ENCODE measurements at regions not wholly inside any gene's neighbourhood (a gene's known extent, or its start where the extent isn't known, plus 50 kb on each side); places are given as distances from the start of the nearest gene placed in this dataset.

DNA sequence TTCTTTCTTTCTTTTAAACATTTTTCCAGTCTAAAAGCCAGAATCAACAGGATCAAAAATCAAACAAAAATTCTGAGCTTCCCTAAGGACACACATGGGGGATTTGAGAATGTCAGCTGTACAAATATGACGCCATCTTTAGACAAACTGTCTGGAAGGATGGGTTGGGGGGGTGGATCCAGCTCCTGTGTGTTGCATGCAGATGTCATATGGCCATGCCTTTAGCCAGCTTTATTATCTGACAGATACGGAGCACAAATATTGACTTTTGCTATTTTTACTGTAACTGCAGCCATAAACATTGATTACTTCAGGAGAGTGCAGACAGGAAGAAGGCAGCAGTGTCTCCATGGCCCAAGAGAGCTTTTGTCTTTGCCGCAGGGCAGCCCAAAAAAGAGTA, 279.4 kb upstream of the ELAC2 start:
- DNase-seq = no peak

DNA sequence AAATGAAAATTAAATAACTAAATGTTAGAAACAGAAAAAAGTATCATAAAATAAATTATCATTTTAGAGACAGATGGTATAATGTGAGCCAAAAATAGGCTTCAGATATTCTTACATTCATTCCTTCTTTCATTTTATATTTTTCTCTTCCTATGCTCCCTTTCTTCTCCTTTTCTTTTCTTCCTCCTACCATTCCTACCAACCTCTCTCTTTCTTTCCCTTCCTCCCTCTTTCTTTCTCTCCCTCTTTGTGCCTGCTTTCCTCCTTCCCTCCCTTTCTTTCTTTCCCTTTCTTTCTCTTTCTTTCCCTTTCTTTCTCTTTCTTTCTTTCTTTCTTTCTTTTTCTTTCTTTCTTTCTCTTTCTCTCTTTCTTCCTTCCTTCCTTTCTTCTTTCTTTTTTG, 275.6 kb upstream of the ELAC2 start:
- no peak for DNase-seq

DNA sequence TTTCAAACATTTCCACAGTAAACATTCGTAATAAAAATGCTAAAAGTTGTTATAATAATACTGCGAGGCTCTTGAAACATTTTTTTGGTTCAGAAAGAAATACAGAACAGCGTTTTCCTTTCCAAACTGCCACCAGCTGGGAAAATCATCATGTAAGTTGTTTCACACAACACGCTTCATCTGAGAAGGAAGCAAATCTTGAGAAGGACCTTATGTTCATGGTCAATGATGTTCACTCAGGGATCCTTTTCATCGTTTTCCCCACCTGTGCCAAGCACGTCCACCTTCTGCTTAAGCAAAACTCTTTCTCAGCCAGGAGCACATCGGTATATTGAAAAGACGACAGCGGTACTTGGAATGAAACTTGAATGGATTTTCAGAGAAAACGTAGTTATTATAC, 274.5 kb upstream of the ELAC2 start:
- no peak for DNase-seq

DNA sequence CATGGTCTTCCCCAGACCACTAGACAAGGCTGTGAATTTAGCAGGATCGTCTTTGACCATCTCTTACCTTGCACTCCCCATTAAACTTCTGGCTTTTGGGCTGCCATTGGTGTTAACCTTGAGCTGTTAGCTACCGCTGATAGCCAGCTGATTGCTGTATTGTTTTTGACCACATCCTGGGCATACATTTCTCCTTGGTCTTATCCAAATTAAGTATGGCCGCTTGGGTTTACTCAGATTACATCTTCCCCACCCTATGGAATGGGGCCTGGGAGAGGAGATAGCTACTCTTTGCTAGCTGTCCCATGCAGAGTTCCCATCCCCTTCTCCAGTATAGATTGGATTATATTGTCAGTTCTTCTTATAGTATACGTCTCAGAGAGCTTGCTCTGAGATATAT, 270.4 kb upstream of the ELAC2 start:
- DNase-seq = no peak

DNA sequence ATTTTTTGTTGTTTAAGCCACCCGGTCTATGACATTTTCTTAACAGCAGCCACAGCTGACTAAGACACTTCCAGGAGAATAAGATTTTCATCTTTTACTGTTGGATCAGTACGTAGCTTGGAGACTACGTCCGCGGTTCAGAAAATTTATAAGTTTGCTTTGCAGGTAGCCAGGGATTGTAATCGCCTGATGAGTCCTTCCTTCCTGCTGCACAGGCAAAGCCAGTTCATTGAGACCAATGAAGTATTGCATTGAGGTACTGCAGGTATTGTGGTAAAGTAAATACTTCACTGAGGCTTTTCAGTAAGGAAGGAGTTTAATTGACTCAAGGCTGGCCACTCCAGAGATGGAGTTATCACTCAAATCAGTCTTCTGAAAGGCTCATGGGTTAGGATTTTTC, 269.4 kb upstream of the ELAC2 start:
- no peak for DNase-seq

DNA sequence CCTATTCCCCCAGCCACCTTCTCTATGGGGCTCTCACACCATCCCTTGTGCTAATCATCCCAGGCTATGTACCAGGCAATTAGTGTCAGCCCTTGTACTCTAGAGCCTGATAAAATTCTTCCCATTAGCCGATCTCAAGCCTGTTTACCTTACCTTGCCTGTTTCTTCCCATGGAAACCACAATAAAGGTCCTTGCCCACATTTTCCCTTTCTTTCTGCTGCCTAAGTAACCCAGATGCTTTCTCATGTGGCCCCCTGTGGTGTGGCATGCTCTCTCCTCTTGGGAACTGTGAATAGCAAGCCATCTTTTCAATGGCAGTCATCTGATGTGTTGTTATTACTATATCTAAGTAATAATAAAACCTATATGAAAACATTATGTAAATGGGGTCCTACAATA, 265.8 kb upstream of the ELAC2 start:
- no peak for DNase-seq

DNA sequence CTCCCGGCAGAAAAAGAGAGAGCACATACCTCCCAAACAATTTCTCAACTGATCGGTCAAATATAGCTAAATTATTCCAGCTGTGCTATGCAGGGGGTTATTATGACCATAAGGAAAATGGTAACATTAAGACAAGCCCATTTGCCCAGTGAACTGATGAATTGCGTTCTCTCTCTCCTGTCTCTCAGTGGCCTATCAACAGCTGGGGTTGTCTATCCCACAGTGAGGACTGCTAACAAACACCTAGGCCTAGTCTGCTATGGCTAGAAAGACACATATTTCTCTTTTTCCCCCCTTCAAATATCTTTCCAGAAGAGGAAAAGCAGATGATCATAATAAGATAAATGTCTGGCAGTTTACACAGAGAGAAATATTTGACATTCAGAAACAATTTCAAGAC, 263.8 kb upstream of the ELAC2 start:
- DNase-seq = no peak

DNA sequence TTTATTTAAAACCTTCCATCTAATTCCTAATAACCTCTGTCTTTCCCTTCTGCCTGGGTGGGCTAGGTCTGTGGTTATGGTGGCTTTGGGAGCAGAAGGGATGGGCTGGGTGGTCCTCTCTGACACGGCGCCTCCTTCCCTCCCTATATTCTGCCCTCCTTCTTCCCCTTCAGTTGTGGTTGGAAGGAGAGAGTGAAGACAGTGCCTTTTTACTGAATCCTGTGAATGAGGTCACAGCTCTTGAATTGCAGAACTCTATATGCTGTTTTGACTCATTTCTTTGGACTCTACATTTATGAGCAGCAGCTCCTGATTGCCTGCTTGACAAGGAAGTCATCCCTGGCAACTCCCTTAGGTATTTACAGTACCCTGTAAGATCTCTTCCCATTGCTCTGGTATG, 256.0 kb upstream of the ELAC2 start:
- DNase-seq = no peak

DNA sequence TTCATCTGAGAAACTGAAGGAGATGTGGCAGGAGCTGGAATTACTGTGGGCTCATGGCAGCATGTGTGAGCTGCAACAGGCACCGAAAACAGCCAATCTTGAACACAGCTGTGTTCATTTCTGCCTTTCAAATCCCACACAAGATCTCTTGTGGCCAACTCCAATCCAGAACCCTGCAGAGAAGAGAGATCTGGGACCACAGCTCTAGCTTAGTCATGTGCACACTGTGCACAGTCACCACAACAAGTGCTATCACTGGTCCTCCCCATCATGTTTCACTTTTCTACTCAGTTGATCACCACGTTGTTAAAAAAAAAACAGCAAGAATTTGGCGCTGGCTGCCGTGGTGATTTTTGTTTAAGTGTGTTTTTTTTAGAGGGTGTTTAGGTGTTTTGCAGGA, 254.5 kb upstream of the ELAC2 start:
- no peak for DNase-seq

DNA sequence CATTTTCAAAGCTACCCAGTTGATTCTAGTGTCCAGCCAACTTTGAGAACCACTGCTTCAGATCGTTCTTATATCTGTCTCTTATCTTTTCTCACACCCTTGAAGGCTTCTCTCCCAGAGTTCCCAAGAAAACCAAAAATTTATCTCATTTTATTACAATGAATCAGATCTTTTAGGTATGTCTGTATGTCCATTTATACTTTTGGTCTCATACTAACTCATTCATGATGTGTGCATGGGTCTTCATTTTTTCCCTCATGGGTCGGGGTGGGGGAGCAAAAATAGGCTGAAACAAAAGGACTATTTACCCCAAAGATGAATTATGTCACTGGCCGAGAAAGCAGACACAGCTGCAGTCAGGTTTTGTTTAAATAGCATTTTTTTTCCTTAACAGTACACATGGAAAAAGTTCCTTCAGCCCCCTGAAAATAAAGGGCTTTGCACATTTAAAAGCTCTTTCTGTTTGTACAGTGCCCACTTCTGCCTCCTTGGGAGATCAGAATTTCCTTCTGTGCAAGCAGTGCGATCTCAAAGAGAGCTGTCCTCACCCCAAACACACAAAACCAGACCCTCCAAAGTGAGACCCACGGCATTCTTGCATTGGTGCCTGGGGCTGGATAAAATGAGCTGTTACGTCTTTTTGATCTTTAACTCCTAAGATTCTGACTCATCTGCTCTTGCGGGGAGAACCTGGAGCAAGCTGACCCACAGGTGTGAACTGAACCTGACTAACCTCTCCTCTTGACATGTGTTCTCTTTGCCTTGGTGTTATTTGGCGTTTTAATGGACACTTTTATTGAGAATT, 251.2 kb upstream of the ELAC2 start:
- no peak for DNase-seq

DNA sequence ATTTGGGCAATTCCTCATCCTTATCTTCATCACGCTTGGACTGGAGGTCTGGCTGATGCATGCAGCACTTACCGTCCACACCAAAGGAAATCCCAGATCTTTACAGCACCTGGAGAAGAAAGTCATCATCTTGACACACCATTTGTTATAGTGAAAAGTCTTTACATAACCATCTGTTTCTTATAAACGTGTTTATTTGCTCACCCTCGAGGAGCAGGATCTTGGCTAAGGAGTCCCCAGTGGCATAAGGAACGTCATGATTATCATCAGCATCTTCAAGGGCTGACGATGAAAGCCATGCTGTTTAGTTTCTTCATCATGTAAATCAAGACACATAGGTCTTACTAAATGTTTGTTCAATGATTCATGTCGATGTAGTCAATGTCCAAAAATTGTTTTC, 248.8 kb upstream of the ELAC2 start:
- DNase-seq = no peak

DNA sequence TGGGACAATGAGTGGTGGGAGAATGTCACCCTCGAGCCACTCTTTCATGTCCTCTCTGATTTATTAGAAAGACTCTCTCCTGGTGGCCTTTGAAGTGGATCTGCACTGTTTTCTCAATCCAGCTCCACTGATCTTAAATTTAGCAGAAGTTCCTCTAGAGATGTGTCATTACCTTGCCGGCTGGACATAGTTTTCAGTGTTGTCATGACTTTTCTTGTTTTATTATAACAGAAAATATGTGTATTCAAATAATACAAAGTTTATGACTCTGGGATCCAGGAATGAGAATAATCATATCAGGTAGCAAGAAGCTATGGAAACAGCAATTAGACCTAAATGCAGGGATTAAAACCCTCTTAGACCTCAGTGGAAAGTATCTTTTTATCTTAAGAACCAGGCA, 247.5 kb upstream of the ELAC2 start:
- DNase-seq = no peak

DNA sequence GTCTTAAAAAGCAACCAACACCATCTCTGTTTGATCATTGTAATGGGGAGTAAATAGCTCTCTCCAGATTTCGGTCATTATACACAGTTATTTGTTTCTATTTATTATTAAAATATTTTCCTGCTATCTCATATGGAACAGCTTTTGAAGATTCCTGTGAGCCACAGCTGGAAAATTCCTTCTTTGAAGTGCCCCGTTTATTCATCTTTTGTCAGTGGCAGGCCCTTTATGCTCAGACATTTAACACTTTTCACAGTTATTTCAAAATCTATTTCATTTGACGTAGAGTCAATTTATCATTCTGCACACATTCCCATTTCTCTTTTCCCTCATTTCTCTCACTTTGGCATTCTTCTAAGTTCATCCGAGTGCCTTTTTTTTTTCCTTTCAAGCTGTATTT, 245.9 kb upstream of the ELAC2 start:
- no peak for DNase-seq

DNA sequence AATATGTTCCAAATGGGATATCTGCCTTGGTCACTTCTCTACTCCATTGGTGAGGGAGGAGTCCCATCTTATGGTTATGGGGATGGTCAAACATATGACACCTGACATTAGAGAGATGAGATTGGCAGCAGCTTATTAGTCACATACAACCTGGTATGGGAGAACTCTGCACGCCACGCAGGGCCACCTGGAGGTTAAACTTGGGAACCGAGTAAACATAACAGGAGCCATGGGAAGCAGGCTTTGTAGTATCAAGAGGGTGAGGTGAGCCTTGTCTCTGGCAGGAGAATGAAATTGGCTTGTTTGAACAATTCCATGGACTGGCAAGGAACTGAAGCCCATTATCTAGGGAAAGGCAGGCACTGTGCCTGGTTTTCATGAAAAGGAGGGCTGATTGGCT, 238.7 kb upstream of the ELAC2 start:
- DNase-seq = no peak

DNA sequence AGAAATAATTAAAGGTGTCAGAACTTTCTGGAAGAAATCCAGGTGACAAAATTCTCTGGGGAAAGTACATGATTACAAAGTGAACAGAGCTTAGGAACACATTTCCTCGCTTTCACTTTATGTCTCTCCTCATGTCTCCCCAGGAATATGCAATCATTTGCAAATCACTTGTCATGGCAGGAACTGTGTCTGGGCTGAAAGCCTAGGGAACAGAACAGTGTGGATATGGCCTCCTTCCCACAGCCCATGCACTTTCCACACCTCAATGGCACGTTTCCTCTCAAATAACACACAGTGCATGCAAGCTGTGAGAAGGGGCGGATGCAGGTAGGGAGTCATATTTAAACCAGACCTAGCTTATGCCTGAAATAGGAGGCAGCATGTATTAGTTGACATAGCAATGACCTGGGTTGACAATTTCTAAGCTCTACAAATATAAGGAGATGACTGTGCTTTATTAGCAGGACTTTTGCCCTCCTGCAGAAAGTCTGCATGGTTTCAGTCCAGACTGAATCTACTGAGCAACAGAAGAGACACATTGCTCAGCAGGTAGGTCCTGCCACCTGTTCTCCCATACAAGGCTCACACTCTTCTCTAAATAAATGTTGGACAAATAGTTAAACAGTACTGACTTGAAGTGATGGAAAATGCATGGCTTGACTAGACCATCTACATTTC, 236.0 kb upstream of the ELAC2 start:
- DNase-seq = no peak

DNA sequence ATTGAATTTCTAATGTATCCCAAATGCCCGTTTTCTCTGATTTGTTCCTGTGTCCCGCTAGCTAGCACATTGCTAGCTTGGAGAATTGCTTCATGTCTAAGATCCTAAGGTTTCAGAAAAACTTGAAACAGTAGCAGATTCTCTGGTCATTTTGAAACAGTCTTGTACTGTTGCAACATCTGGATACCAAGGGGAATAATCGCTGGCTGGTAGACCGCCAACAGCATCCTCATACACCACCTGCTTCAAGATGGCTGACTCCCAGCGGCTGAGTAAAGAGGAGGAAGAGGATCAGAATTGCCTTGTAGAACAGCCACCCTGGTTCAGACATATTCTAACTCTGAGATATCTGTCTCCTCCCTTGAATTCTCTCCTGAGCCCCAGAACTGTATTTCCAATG, 226.7 kb upstream of the ELAC2 start:
- DNase-seq = no peak

DNA sequence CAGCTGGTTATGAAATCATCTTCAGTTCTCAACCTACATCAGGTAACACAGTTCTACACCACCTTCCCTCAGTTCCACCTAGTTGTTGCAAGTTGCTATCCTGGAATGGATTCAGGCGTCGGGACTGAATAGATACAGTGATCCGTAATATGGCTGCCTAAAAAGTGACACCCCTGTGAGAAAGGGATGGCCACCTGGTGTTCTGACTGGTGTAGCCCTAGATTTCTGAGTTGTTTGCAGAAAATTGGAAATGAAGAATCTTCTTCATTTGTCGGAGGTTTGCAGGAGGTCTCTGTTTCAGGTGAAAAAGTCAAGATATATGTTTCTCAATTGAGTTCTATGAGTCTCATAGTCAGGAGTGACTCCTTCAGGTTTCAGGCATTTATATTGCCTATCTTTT, 225.8 kb upstream of the ELAC2 start:
- DNase-seq = no peak

DNA sequence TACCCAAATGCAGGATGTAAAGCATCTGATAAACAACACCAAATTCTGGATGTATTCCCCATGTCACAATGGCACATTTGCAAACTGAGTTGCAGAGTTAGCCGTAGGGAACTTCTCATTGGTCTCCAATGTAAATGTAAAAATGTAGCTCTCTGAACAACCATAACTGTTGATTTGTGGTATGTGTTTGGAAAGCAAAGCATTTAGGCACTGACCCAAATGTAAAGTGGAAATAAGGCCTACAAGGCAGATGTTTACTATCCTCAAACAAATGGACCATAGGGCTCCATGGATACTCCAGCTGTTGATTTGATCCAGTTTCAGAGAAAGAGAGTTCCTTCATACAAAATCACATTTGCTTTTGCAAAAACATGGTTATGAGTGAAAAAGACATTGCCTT, 223.0 kb upstream of the ELAC2 start:
- DNase-seq = no peak

DNA sequence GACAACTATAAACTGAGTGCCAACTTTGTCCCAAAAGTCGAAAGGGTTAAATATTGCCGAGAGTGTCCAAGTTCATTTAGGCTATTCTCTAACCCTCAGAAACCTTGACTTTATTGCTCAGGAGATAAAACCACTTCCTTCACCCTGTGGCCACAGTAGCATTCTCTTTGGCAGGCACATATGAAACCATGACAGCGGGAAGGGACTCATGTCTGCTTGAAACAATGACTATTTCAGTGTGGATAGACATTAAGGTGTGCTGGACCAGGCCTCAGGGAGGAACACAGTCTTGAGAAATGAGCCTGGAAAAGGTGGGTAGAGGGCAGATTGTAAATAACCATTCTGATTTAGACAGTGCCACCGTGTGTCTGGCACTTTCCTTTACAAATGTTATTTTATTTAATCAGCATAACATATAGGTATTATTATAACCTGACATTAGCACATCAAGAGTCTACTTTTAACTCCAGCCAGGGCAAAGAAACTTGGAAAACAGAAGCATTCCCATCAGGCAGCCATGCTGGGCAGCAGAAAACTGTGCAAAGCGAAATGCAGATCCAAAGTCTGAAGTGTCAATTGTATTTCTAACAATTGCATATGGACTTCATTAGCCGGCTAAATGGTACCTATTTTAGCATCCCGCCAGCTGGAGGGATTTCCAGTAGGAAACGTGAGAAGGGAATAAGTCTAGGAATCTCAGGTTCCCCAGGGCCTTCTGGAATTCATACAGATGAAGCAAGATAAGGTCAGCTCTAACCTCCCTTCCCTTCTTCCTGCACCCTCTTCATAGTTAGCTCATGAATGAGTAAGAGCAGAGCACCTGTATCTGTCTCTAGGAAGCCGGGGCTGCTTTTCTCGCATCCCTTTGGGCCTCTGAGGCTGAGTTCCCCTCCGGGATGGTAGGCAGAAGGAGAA, 212.8 kb upstream of the ELAC2 start:
- DNase-seq = no peak

DNA sequence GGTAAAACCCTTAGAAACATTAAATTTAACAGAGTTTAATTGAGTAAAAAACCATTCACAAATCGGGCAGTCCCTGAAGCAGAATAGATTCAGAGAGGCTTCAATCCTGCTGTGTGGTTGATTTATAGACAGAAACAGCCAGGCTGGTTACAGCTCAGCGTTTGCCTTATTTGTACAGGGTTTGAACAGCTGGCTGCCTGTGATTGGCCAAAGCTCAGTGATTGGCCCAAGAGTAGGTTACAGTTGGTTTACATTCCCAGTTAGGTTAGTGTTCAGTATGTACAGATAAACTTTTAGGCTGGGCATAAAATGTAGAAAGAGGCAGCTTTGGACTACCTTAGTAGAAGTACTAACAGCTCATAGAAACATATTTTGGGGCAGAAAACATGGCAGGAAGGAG, 210.4 kb upstream of the ELAC2 start:
- DNase-seq = no peak

DNA sequence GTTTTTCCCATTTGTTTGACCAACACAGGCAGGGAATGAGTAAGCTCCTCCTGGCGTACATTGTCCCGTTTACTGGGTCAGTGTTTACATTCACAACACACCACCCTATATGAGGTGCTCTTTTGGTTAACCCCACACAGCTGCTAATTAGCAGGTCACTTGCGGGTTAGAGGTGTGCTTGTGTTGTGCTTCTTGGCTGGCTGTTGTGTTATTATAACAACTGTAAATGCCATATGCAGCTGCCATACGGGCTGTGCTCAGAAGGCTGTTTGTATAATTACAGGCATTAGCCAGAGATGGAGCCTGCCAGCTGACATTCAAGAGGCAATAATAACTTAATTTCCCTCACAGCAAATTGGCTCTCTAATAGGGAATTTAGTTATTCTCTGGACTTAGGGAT, 205.1 kb upstream of the ELAC2 start:
- no peak for DNase-seq

DNA sequence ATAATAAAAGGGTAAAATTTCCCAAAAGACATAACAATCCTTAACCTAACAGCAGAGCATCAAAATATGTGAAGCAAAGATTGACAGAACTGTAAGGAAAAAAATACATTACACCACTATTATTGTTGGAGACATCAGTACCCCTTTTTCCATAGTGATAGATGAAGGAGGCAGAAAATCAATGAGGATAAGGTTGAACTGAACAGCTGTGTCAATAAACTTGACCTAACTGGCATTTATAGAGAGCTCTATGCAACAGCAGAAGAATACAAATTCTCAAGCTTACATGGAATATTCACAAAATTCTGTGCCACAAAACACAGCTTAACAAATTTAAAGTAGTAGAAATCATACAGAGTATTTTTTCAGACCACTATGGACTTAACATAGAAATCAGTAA, 195.0 kb upstream of the ELAC2 start:
- DNase-seq = no peak

DNA sequence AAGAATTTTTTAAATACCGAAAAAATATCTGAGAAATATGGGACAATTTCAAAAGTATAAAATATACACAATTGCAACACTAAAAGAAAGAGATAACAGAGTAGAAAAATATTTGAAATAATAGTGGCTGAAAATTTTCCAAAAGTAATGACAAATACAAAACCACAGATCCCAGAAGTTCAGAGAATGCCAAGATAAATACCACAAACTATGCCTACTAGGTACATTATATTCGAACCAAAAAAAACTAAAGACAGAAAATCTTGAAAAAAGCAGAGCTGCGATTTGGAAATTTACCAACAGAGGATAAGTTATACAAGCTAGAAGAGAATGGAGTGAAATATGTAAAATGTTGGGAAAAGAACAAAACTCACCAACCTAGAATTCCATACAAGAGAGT, 191.3 kb upstream of the ELAC2 start:
- no peak for DNase-seq

Measured in central memory CD4-positive, alpha-beta T cell (primary cell).